ENCODE measurements at regions not wholly inside any gene's neighbourhood (a gene's known extent, or its start where the extent isn't known, plus 50 kb on each side); places are given as distances from the start of the nearest gene placed in this dataset.

- Histone ChIP-seq H3K36me3 (no peaks in the 10 kb centered on the region), H4K20me1 (no peaks in the 10 kb centered on the region), H3K27ac (no peak overlapping the region), H3K27me3 (no peaks in the 10 kb centered on the region), H3K9me3 (replicated peaks in 1 of 11) (peaks cover 0 to 23% (median 13%) of the 10 kb centered on the region in 11 experiments; a peak in 14 of 22 replicates), H3K4me2 (no peak overlapping the region), H3K4me3 (no peak overlapping the region), H3K4me1 (no peaks in the 10 kb centered on the region), H3K9ac (no peak overlapping the region)
- TF ChIP-seq Cebpa-rat (IDR thresholded peaks at IDR 0.05): no peak
Measured at GRCh38 chr18:51712821-51713220, 515.3 kb upstream of the MEX3C start.

GRCh38 chr18:51716277-51716676, 518.8 kb upstream of the MEX3C start:
- H3K4me1 ChIP-seq: no peaks in the 10 kb centered on the region
- H3K4me2 ChIP-seq: no peak overlapping the region
- H3K4me3 ChIP-seq: no peak overlapping the region
- H3K9me3 ChIP-seq (replicated peaks in 1 of 11): peaks cover 0 to 12% (median 7%) of the 10 kb centered on the region in 11 experiments; a peak in 7 of 22 replicates
- no peaks in the 10 kb centered on the region for H4K20me1 ChIP-seq
- no peaks in the 10 kb centered on the region for H3K27me3 ChIP-seq
- no peak for TF ChIP-seq Cebpa-rat (IDR thresholded peaks at IDR 0.05)
- H3K36me3 ChIP-seq: no peaks in the 10 kb centered on the region
- no peak overlapping the region for H3K27ac ChIP-seq
- H3K9ac ChIP-seq: no peak overlapping the region

- H4K20me1 ChIP-seq: no peaks in the 10 kb centered on the region
- H3K4me3 ChIP-seq: no peak overlapping the region
- H3K9me3 ChIP-seq (replicated peaks in 1 of 11): no peaks in the 10 kb centered on the region
- H3K4me1 ChIP-seq: peaks cover 0 to 10% (median 5%) of the 10 kb centered on the region in 10 experiments; a peak in 8 of 20 replicates
- no peaks in the 10 kb centered on the region for H3K36me3 ChIP-seq
- H3K4me2 ChIP-seq: no peak overlapping the region
- no peak for TF ChIP-seq Cebpa-rat (IDR thresholded peaks at IDR 0.05)
- no peak overlapping the region for H3K27ac ChIP-seq
- H3K9ac ChIP-seq: no peak overlapping the region
- no peaks in the 10 kb centered on the region for H3K27me3 ChIP-seq
Measured at GRCh38 chr18:51721388-51721787, 523.9 kb upstream of the MEX3C start.

GRCh38 chr18:51721996-51722395, 524.5 kb upstream of the MEX3C start:
- no peak overlapping the region for H3K27ac ChIP-seq
- H3K9ac ChIP-seq: no peak overlapping the region
- H3K4me1 ChIP-seq: peaks cover 0 to 10% (median 7%) of the 10 kb centered on the region in 10 experiments; a peak in 8 of 20 replicates
- no peak for TF ChIP-seq Cebpa-rat (IDR thresholded peaks at IDR 0.05)
- H3K36me3 ChIP-seq: no peaks in the 10 kb centered on the region
- no peaks in the 10 kb centered on the region for H3K27me3 ChIP-seq
- H3K4me2 ChIP-seq: no peak overlapping the region
- H4K20me1 ChIP-seq: no peaks in the 10 kb centered on the region
- no peak overlapping the region for H3K4me3 ChIP-seq
- H3K9me3 ChIP-seq (replicated peaks in 1 of 11): no peaks in the 10 kb centered on the region

- no peak for TF ChIP-seq Cebpa-rat (IDR thresholded peaks at IDR 0.05)
Measured at GRCh38 chr18:51724790-51725721, 527.6 kb upstream of the MEX3C start.

DNA sequence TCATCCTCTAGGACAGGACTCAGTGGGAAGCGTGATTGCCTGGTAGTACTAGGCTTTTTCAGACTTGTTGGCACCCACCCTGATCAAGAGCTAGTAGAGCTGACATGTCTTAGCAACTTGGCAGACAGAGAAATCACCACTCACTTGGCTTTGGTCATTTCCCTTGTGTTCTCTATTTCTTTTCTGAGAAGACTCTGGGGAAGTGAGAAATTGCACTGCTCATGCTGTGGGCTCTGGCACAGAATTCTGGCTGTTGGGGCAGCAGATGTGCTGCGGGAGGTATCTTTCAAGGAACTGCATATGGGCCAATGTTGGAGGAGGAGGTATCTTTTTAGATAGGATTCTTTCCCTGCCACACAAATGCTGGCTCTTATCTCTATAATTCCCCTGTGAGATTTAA, 529.1 kb upstream of the MEX3C start:
- peaks cover 5 to 16% (median 7%) of the 10 kb centered on the region in 10 experiments; a peak in 13 of 20 replicates for H3K4me1 ChIP-seq
- H3K4me2 ChIP-seq: no peak overlapping the region

More at GRCh38 chr18:51724790-51725721, 527.6 kb upstream of the MEX3C start:
- H3K27me3 ChIP-seq: no peaks in the 10 kb centered on the region
- H4K20me1 ChIP-seq: no peaks in the 10 kb centered on the region
- H3K9ac ChIP-seq: no peak overlapping the region
- peaks cover 5 to 16% (median 7%) of the 10 kb centered on the region in 10 experiments; a peak in 13 of 20 replicates for H3K4me1 ChIP-seq
- H3K27ac ChIP-seq: peak overlapping the region in 2 of 11 experiments; percentile 18 to 51; a peak in 4 of 22 replicates
- no peaks in the 10 kb centered on the region for H3K36me3 ChIP-seq
- no peak overlapping the region for H3K4me3 ChIP-seq
- H3K9me3 ChIP-seq (replicated peaks in 1 of 11): no peaks in the 10 kb centered on the region
- peak overlapping the region in 5 of 11 experiments; percentile 5 to 30 (median 11); a peak in 5 of 22 replicates for H3K4me2 ChIP-seq

DNA sequence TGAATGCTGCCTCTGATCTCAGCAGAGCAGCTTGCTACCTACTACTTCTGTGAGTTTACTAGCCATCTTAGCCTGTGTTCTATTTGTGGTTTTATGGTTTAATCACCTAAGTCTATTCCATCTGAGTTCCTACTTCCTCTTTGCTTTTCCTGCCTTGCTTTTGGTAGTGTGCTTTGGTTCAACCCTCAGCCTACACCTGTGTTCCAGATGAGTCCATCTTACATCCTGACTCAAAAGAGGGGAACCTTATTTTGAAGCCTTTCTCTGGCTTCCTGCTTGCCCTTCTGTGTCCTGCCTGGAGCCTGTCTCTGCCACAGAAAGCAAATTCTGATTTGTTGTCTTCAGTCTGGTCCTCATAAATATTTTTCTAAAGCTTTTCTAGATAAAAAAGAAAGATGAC, 530.3 kb upstream of the MEX3C start:
- Histone ChIP-seq H3K27me3 (no peaks in the 10 kb centered on the region), H3K4me2 (peak overlapping the region in 6 of 11 experiments; percentile 2 to 27 (median 12); a peak in 5 of 22 replicates), H3K27ac (no peak overlapping the region; a peak in 1 of 22 replicates), H3K36me3 (no peaks in the 10 kb centered on the region), H3K9ac (no peak overlapping the region), H4K20me1 (no peaks in the 10 kb centered on the region), H3K4me1 (peaks cover 5 to 16% (median 7%) of the 10 kb centered on the region in 10 experiments; a peak in 13 of 20 replicates), H3K9me3 (replicated peaks in 1 of 11) (no peaks in the 10 kb centered on the region), H3K4me3 (no peak overlapping the region)
- TF ChIP-seq Cebpa-rat (IDR thresholded peaks at IDR 0.05): no peak

More for the DNA sequence above, 529.1 kb upstream of the MEX3C start:
- no peaks in the 10 kb centered on the region for H4K20me1 ChIP-seq
- H3K9ac ChIP-seq: no peak overlapping the region
- H3K4me3 ChIP-seq: no peak overlapping the region
- no peak overlapping the region for H3K27ac ChIP-seq
- H3K9me3 ChIP-seq (replicated peaks in 1 of 11): no peaks in the 10 kb centered on the region
- TF ChIP-seq Cebpa-rat (IDR thresholded peaks at IDR 0.05): no peak
- H3K36me3 ChIP-seq: no peaks in the 10 kb centered on the region
- no peaks in the 10 kb centered on the region for H3K27me3 ChIP-seq

- H4K20me1 ChIP-seq: no peaks in the 10 kb centered on the region
- no peak for TF ChIP-seq Cebpa-rat (IDR thresholded peaks at IDR 0.05)
- H3K9ac ChIP-seq: no peak overlapping the region
- no peaks in the 10 kb centered on the region for H3K27me3 ChIP-seq
- H3K27ac ChIP-seq: no peak overlapping the region
- H3K4me2 ChIP-seq: no peak overlapping the region
- H3K4me1 ChIP-seq: peaks cover 0 to 9% (median 5%) of the 10 kb centered on the region in 10 experiments; a peak in 8 of 20 replicates
- H3K36me3 ChIP-seq: no peaks in the 10 kb centered on the region
- H3K4me3 ChIP-seq: no peak overlapping the region
- H3K9me3 ChIP-seq (replicated peaks in 1 of 11): no peaks in the 10 kb centered on the region
Measured at GRCh38 chr18:51731070-51731469, 533.6 kb upstream of the MEX3C start.

GRCh38 chr18:51734576-51734975, 537.1 kb upstream of the MEX3C start:
- Histone ChIP-seq H4K20me1 (no peaks in the 10 kb centered on the region), H3K4me1 (peaks cover 0 to 4% (median 0%) of the 10 kb centered on the region in 10 experiments; a peak in 1 of 20 replicates), H3K9me3 (replicated peaks in 1 of 11) (no peaks in the 10 kb centered on the region), H3K9ac (no peak overlapping the region), H3K36me3 (no peaks in the 10 kb centered on the region), H3K4me3 (no peak overlapping the region), H3K27ac (no peak overlapping the region), H3K4me2 (no peak overlapping the region), H3K27me3 (no peaks in the 10 kb centered on the region)
- TF ChIP-seq Cebpa-rat (IDR thresholded peaks at IDR 0.05): no peak
